ENCODE measurements at regions not wholly inside any gene's neighbourhood (a gene's known extent, or its start where the extent isn't known, plus 50 kb on each side); places are given as distances from the start of the nearest gene placed in this dataset.

DNA sequence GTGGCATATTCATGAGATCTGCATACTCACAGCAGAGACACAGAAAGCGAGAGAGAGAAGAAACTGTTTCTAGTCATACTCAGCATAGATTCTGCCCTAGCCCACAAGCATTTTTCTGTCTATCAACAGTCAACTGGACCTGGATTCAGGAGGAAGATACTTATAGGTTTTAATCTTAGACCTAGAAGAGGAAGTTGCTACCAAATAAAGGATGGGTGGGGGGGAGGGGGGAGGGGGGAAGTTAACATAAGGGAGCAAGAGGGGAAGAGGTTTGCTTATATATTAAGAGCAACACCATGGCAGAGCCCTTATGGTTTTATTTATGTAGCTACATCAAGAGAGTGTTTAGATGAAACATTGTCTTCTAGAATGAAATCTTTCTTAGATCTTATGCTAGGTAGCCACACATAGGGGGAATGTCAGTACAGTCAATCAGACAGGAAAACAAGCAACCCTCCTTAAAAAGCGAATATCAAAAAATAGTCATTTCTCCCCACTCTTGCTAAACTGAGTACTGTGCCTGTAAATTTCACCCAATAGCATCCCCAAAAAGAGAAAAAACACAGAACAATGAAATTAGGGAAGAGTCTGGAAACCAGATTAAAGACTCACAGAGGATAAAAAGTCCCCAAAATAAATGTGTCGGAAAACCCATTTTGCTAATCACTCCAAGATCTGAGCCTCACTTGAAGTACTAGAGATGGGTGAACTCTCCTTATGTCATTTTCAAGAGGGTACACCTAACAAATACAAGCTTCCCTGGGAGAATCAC is 192.7 kb upstream of the NR4A3 start:
- TF ChIP-seq GATA2 (IDR thresholded peaks at IDR 0.05; ENCODE audit: low read depth, low read length) (no peak), GATA3 (IDR thresholded peaks at IDR 0.05; ENCODE audit: low read depth, low read length) (no peak)
